Stimulated activated CD8-positive, alpha-beta memory T cell treated with anti-CD3 and anti-CD28 coated beads, Interleukin-15, amount 100 ng/mL, for 48 hours (primary cell): ENCODE measurements at regions not wholly inside any gene's neighbourhood (a gene's known extent, or its start where the extent isn't known, plus 50 kb on each side); places are given as distances from the start of the nearest gene placed in this dataset.
"Not testable (repeated sequence)": the region's sequence is repeated elsewhere in the genome, so short reads cannot be mapped to it uniquely, and the experiment has no call there.

Source experiments
- DNase-seq, 2 donors: peaks; one replicate each; pipeline ENCODE4 v3.0.0-alpha.2; 2020; ENCODE audit warnings: low read depth in 2 of 2

DNA sequence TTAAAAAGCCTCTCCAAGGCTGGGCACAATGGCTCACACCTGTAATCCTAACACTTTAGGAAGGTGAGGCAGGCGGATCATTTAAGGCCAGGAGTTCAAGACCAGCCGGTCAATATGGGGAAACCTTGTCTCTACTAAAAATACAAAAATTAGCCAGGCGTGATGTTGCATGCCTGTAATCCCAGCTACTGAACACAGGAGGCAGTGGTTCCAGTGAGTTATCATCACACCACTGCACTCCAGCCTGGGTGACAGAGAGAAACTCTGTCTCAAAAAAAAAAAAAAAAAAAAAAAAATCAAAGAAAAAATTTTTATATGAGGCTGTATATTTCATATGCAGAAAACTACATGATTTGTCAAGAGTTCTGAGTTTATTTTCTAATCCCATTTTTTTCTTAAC, 1107.1 kb upstream of the TMPRSS15 start:
- DNase-seq: no peak

DNA sequence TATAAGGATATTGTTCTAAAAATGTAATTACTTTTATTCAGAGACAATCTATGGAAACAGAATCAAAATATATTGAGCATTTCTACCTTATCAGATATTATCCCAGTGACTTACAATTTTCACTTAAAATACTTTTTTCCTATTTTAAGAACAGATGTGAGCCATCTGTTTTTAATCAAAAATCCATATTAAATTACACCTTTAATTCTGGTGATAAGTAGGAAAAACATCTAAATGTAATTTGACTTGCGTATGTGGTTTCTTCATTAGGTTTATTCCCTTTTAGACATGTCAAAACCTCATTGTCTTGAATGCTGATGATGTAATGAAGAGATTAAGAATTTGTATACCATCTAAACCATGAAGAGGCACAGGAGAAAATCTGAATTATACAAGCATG, 1118.8 kb upstream of the TMPRSS15 start:
- DNase-seq: no peak

DNA sequence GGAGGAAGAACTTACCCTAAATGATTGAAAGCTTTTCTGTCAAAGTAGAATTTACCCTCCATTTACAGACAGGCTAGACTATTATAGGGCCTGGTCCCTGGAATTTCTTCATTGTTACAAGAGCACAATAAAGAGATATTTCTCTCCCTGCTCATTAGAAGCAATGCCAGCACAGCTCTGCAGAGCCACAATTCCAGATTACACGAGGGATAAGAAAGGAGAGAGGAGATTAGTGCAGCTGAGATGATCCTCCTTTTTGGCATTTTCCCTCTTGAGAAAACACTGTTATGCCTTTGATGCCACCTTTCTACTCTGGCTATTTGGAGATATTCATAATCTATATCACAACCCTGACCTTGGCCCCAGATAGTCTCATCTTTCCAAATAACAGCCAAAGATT, 1119.5 kb upstream of the TMPRSS15 start:
- no peak for DNase-seq

DNA sequence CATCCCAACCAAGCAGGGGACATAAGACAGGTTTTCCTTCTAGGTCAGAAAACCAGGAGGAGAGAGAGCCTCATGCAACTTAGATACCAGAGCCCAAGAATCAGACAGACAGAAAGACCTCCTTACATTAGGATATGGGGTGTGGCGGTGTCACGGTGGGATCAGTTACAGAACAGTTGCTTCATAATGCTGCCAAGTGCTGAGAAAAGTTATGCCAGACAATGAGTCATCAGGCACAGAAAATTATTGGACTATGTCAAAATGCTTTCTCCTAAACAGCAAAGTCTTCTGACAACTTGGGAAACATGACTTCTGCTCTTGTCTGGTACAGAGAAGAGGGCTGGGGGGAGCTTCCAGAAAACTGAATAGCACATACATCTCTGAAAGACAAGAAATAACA, 1120.2 kb upstream of the TMPRSS15 start:
- DNase-seq: no peak

DNA sequence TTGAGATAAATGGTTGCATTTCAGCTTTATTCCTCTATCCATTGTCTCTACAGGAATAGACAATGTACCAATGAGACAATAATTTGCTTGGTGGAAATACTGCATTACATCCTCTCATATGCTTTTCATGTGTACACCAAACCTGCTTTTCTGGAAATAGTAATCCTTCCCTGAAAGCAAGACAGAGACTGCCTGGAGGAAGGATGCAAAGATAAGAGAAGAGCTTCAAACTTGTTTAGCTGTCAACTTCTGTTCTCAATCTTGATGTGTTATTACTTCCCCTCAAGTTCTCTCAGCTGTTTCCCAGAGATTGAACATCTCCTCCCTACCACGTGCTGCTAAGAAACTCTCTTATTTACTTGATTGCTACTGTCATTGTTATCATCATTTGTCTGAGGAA, 1125.4 kb upstream of the TMPRSS15 start:
- DNase-seq: no peak

DNA sequence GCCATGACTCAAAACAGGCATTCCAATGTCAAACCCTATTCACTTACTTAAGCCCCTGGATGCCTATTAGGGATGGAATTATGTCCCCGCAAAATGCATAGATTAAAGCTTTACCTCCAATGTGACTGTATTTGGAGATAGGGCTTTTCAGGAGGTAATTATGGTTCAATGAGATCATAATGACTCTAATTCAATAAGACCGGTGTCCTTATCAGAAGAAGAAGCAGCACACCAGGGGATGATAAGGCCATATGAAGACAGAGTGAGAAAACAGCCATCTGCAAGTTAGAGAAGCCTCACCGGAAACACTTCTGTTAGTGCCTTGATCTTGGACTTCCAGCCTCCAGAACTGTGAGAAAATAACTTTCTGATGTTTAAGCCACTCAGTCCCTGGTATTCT, 1131.8 kb upstream of the TMPRSS15 start:
- DNase-seq: no peak

DNA sequence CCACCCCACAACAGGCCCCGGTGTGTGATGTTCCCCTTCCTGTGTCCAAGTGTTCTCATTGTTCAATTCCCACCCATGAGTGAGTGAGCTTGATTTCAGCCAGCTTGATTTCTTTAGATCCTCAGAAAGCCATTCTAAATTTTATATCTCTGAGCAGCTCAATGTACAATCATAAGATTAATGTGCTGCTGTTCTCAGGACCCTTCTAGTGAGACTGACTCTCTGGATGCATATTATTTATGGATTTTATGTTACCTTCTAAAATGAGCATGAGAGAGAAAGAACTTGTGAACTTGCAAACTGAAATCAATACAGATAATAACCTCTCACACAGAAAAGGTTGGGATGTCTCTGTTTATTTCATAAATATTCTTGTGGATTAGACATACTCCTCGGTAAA, 1133.5 kb upstream of the TMPRSS15 start:
- no peak for DNase-seq

DNA sequence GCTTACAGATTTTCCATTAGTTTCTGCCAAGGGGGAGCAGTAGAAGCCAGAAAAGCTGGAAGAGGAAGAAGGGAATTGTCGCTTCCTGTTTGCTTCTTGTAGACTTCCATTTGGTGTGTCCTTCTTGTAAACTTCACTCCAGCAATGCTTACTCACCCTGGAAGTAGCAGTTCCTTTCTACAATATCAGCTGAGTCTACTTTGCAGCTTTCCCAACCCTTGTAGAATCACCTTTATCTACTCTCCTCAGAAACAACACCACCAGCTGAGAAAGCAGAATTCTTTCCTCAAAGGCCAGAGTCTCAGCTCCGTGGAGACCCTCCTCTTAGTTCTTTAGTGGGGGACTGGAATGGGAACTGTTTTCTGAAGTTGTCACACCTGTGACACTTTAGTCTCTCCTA, 1136.7 kb upstream of the TMPRSS15 start:
- no peak for DNase-seq

DNA sequence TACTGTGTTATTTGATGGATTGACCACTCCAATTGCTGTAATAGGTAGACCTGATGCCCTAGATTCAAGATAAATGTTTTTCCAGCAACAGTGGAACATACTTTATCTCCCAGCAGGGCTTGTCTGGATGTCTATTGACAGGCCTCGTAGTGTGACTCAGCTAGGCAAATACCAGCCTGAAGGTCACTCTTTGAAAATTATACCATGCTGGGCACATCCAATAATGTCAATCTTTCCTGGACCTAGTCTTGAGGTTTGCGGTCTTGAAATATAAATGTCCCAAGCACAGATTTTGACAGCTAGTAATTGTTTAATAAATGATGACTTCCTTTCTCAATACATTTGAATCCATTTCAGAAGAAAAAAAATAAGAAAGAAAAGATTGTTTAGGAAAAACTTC, 1138.0 kb upstream of the TMPRSS15 start:
- DNase-seq: no peak

DNA sequence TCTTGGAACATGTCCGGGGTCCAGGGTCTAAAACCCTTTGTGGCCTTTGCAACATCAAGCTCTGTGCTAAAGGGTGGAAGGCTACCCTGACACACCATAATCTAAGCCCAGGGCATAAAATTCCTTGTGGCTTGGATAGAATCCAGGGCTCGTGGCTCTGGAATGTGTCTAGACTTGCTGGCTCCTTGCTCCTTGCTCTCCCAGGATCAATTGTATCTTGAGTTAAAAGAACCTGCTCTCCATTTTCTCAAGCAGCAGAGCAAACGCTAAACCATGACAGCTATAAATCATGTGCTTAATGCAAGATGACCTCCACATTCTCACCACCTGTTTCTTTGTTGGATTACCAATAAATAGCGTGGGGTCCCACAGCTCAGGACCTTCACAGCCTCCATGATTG, 1140.9 kb upstream of the TMPRSS15 start:
- not testable (repeated sequence) for DNase-seq

DNA sequence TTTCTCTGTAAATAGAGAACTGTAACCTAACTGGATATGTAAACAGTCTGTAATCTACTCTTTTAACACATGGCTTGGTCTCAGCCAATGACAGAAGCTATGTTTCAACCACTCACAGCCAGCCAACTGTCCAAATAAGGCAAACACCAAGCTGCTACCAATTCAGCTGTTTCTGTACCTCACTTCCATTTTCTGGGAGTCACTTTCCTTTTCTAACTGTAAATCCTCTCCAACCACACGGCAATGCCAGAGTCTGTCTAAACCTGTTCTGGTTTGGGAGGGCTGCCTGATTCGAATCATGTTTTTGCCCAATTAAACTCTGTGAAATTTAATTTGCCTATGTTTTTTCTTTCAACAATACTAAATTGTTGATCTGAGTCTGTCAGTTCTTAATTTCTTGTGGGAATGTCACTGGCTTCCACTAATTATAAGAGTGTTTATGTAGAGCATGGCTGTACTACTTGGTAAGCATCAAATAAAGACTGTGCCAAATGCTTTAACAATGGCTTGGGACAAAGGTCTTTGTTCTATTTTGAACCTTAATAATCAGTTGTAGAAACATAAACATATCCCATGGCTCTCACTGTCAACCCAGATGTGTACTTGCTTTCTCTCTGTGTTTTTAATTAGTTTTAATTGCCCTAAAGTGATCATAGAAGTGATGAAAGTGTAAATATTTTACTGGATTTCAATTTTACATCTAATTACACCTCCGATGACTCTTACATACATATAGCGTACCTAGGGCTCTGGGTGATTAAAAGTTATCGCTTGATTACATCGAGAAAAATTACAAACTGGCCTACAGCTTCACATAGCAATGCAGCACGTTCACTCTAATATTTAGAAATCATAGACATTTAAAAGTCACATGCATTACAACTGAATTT, 1144.6 kb upstream of the TMPRSS15 start:
- DNase-seq: no peak

DNA sequence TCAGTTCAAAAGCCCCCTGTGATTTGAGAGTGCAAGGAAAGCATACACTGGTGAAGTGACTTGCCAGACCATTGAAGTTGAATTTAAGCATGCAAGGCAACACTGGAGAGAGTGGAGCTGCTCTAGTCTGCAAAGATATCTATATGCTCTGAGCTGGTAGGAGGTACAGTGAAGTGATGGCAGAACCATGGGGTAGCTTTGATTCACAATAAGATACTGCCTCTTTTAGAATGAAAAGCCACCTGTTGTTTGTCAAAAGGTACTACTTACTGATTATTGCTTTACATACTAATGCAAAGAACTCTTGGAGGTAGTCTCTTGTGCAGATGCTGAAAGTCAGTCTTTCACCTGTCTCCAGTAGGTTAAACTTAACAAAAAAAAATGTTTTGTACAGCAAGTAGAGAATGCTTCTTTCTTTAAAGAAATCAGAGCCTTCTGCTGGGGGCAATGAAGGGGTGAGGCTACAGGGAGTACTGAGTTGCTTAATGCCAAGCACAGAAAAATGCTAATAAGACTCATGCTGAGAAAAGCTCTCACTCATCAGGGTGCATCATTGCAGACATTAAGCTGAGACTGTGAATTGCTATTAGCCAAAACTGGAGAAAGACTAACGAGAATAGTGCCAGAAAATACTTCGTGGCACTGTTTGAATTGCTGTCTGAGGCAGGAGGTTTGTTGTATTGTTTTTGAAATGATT, 1150.5 kb upstream of the TMPRSS15 start:
- no peak for DNase-seq

DNA sequence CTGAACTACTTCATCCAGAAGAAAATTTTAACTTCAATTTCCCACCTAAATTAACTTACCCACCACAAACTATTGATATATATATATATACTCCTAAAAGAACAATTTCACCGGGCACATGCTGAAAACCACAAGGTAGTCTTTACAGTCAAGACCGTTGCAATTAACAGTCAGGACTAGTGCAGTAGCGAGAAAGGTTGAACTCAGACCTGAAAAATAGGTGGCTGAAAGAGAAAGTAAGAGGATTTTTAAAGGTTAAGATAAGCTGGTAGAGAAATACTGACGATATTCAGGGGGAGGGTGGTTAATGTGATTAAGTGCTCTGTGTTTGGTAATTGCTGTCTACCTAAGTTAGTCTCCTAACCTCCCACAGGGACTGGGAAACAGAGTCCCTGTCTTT, 1153.5 kb upstream of the TMPRSS15 start:
- DNase-seq: no peak

DNA sequence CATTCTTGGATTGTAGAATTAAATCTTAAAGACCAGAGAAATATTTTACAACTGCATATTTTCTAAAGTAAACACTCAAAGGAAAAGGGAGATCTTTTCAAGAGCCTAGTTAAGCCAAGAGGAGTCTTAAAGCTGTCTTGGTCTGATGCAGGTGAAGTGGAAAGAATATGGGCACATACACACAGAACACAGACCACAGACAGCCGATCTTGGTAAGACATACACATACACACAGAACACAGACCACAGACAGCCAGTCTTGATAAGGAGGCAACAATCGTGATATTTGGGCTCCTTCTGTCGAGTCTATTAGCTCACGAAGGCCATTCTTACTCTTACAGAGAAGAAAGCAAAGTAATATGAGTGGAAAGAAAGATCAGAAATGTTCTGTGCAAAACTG, 1153.9 kb upstream of the TMPRSS15 start:
- DNase-seq: no peak

DNA sequence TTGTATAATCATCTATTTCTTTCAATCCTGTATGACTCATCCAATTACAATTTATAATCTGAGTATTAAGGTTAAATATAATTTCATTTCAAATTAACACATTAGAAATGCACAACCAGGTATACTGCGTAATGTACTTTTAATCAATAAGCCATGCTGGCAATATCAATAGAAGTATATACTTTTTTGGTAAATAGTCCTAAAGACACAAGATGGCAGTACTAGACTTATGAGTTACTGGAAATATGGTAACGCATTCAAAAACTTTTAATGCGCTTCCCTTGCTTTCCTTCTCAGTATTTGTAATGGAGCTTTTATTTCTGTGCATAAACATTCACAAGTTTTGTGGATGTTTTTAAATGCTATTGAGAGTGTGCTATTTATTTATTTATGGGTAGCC, 1162.0 kb upstream of the TMPRSS15 start:
- no peak for DNase-seq

DNA sequence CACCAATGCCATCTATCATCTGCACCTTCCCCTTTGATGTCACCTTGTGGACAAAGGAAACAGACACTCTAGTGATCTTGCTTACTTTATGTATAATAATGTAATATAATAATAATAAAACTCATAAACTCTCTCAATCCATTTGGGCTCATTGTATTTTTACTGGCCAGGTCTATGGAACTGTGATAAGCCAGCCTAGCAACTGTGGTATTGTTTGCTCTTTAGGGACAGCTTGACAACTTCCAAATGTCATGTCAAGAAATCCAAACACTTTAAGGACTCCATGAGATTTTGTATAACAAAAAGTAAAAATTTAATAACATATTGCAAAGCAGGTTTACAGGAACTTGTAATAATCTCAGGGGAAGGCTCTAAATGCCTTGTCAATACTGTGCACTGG, 1163.4 kb upstream of the TMPRSS15 start:
- DNase-seq: no peak

DNA sequence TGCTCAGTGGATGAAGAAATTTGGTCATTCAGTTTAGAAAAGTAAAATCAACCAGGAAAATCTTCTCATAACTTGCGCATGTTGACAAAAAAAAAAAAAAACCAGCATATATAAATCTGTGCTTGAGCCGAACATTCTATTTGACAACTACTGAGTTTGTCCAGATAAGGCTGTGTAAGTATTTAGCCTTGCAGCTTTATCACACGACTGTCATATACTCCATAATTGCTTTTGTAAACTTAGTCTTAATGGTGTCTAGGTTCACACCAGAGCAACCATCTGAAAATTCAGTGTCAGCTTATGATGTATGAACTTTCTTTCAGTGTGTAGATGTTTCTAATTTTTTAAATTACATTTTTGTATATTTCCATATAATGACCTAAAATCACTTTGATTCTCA, 1173.8 kb upstream of the TMPRSS15 start:
- DNase-seq: no peak

DNA sequence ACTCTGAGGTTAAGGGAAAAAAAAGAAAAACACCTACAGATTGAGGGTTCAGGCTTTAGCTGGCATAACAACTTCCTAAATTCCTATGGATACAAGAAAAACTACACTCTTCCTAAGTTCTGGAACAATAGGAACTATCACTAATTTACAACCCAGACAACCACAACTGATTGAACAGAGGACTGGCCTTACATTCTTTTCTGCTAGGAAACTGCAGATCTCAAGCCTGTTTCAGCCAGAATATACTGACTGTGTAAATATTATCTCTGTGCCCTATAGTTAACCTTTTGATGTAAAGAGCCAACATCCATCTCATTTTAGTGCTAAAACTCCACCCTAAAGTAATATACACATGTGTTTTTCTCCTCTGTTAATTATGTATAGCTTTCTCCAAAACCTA, 1186.5 kb upstream of the TMPRSS15 start:
- DNase-seq: no peak

DNA sequence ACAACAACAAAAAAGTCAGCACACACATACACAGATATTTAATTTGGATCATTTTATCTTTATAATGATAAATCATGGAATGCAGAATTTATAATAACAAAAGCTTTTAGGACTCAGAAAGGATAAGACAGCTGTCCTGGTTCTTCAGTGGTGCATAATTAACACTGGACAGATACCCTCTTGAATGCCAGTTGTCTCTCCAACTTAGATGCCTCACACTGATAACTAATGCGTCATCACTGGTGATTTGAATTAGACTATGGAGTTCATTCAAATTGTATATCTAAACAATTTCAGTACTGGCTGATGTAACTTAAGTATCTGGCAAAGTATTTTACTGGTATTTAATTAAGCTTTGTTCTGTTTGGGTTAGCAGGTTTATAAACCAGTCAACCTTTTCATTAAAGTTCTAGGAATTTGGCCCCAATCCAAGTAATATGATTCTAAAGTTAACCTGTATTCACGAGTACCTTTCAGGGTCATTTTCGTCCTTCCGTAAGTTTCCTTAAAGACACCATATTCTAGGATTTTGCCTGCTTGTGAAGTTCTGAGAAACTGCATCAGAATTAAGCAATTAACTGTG, 1199.5 kb upstream of the TMPRSS15 start:
- no peak for DNase-seq

DNA sequence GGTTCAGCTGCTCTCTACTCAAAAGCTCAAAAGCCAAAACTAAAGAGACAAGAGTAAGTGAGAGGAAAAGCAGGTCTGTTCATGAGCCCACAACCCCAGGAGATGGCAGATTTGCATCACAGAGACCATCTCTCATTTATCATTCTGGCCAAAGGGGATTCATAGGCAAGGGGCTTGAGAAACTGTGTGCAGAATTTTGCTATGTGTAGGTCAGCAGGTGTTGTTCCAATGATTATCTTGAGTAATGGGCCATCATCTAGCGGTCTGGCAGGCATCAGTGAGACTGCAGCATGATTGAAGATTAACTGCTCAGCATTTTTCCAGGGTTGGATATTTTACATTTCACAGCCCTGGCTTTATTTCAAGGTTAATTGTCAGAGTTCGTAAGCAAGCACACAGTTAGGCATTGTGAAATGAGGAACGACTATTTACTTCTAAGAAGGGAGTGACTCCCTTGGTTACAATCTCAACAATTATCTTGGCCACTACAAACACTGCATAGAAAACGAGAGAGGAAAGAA, 1204.6 kb upstream of the TMPRSS15 start:
- no peak for DNase-seq

DNA sequence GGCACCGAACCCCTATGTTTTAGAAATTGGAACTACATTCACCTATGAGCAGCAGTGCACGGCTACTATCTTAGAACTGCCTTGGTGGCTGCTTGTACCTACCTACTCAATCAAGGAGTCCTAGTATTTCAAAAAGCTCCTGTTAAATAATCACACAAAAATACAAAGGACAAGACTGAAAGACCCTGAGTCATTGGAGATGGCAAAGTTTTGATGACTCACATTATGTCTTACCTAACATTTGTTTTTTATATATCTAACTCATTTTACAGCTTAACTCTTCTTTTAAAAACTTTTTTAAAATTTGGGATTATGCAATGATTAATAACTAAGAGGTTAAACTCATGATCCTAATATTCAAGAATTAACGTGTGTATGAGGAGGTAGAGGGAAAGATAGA, 1206.0 kb upstream of the TMPRSS15 start:
- DNase-seq: no peak

DNA sequence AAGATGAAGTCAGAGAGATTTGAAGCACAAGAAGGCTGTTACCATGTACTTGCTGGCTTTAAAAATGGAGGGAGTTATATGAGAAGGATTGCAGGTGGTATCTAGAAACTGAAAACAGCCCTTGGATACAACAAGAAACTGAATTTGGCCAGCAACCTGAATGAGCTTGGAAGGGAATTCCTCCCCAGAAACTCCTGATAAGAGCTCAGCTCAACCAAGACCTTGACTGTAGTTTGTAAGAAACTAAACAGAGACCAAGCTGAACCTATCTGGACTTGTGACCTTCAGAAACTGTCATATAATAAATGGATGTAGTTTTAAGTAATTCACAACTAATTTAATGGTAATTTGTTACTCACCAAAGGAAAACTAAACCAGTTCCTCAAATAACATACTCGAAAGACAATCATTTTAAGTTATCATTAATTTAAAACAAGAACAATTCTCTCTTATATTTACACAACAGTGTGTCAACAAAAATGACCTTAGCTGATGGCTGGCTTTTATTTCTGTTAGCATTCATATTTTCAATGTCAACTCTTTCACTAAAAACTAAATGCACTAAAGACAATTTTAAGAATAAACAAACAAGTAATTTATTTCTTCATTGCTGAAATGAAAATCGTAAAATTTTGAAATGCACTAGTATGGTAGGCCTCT, 1218.4 kb upstream of the TMPRSS15 start:
- no peak for DNase-seq
